B cell (primary cell): ENCODE measurements at regions not wholly inside any gene's neighbourhood (a gene's known extent, or its start where the extent isn't known, plus 50 kb on each side); places are given as distances from the start of the nearest gene placed in this dataset.

Experiments
- ATAC-seq: fragments of 200-7000 bp; cut with Tn5 transposase; one replicate; pipeline ENCODE4 v1.10.0; 2021; ENCODE audit warnings: low read depth, mild to moderate bottlenecking, moderate number of reproducible peaks, moderate library complexity
- CTCF ChIA-PET: fragments of 350-600 bp; sonication (Branson Sonifier 250); formaldehyde crosslinking; loops from one replicate; lab custom pipeline; 2021; ENCODE audit warnings: antibody characterized with exemption, inconsistent platforms; lab: Charles Lee
- POLR2A ChIA-PET: fragments of 350-600 bp; sonication (Branson Sonifier 250); formaldehyde crosslinking; loops from one replicate; lab custom pipeline; 2021; ENCODE audit warnings: antibody characterized with exemption; lab: Charles Lee
- DNase-seq: peaks from one replicate; pipeline ENCODE4 v3.0.0; 2013
- H2AFZ ChIP-seq: 2 replicates; pipeline ENCODE4 v1.6.1; 2012; ENCODE audit warnings: mild to moderate bottlenecking, low read depth, low read length; ENCODE audit not compliant: insufficient read depth, poor library complexity, severe bottlenecking
- H3K27ac ChIP-seq, 2 donors: 1 replicate in 1 of 2; 2 replicates in 1 of 2; pipeline ENCODE4 v1.5.1; 2012 to 2013; ENCODE audit warnings: low read length in 2 of 2, mild to moderate bottlenecking in 2 of 2, moderate library complexity in 1 of 2
- H3K27me3 ChIP-seq, 4 experiments: fragments of 200-600 bp in 1 of 4; sonication (generic) in 1 of 4; replicated peaks in 1 of 4; 1 replicate in 2 of 4; 2 replicates in 2 of 4; pipeline versions ENCODE4 v1.6.1 to v1.7.0; 2013 to 2016; ENCODE audit warnings: low read length in 3 of 4, mild to moderate bottlenecking in 2 of 4, mixed read lengths in 1 of 4, moderate library complexity in 1 of 4; ENCODE audit not compliant: insufficient read depth in 4 of 4, control insufficient read depth in 3 of 4; ENCODE audit errors: control extremely low read depth in 1 of 4
- H3K36me3 ChIP-seq, 2 experiments: replicated peaks in 1 of 2; 1 replicate in 1 of 2; 2 replicates in 1 of 2; pipeline versions ENCODE4 v1.6.1 to v1.7.1; 2013; ENCODE audit warnings: low read length in 1 of 2; ENCODE audit not compliant: insufficient read depth in 2 of 2, control insufficient read depth in 1 of 2; ENCODE audit errors: control extremely low read depth in 1 of 2, extremely low read depth in 1 of 2
- H3K4me1 ChIP-seq, 2 donors: fragments of 200-600 bp in 1 of 2; sonication (generic) in 1 of 2; 1 replicate in 1 of 2; 2 replicates in 1 of 2; pipeline versions ENCODE4 v1.5.1 to v1.6.1; 2013 to 2017; ENCODE audit warnings: low read length in 2 of 2; ENCODE audit not compliant: control insufficient read depth in 2 of 2, insufficient read depth in 2 of 2
- H3K4me2 ChIP-seq: replicated peaks from 2 replicates; pipeline ENCODE3; 2012; ENCODE audit warnings: mild to moderate bottlenecking, low read depth, low read length; ENCODE audit not compliant: poor library complexity, severe bottlenecking
- H3K4me3 ChIP-seq, 5 experiments: fragments of 200-600 bp in 1 of 5; sonication (generic) in 1 of 5; 1 replicate in 3 of 5; 2 replicates in 2 of 5; pipeline versions ENCODE4 v1.5.1 to v1.7.0; 2011 to 2016; ENCODE audit warnings: low read length in 4 of 5, mild to moderate bottlenecking in 4 of 5, low read depth in 2 of 5, control low read depth in 1 of 5, moderate library complexity in 1 of 5; ENCODE audit not compliant: insufficient read depth in 1 of 5; ENCODE audit errors: control extremely low read depth in 1 of 5, extremely low read depth in 1 of 5
- H3K79me2 ChIP-seq: fragments of 200-600 bp; sonication (generic); one replicate; pipeline ENCODE4 v1.6.0; 2016; ENCODE audit warnings: low read length; ENCODE audit not compliant: control insufficient read depth, insufficient read depth
- H3K9ac ChIP-seq: fragments of 200-600 bp; sonication (generic); 2 replicates; pipeline ENCODE4 v1.6.1; 2017; ENCODE audit warnings: mild to moderate bottlenecking, low read length, moderate library complexity
- H3K9me3 ChIP-seq, 3 donors: one replicate each; pipeline versions ENCODE4 v1.6.1 to v1.7.1; 2013; ENCODE audit warnings: low read length in 2 of 3; ENCODE audit not compliant: control insufficient read depth in 2 of 3, insufficient read depth in 1 of 3; ENCODE audit errors: control extremely low read depth in 1 of 3
- H4K20me1 ChIP-seq: 2 replicates; pipeline ENCODE4 v1.6.0; 2012; ENCODE audit warnings: mild to moderate bottlenecking, low read length; ENCODE audit not compliant: insufficient read depth, control insufficient read depth, poor library complexity, severe bottlenecking
- H3K27ac Mint-ChIP-seq: one replicate; pipeline ENCODE4 v1.8.0; 2021; ENCODE audit warnings: mixed read lengths
- H3K27me3 Mint-ChIP-seq: one replicate; pipeline ENCODE4 v1.8.0; 2021; ENCODE audit warnings: mixed read lengths
- H3K4me1 Mint-ChIP-seq: one replicate; pipeline ENCODE4 v1.8.0; 2021; ENCODE audit warnings: mixed read lengths
- H3K4me3 Mint-ChIP-seq: one replicate; pipeline ENCODE4 v1.8.0; 2021; ENCODE audit warnings: mixed read lengths
- H3K9me3 Mint-ChIP-seq: one replicate; pipeline ENCODE4 v1.8.0; 2022; ENCODE audit warnings: mixed read lengths; ENCODE audit not compliant: insufficient read depth
- CTCF ChIP-seq: fragments of 200-600 bp; IDR thresholded peaks from one replicate; pipeline ENCODE4 v1.8.0; 2022; ENCODE audit warnings: antibody characterized with exemption, mild to moderate bottlenecking
- EZH2 ChIP-seq: IDR thresholded peaks from 2 replicates; pipeline ENCODE4 v1.6.1; 2012; ENCODE audit warnings: borderline replicate concordance, low read depth, mild to moderate bottlenecking, moderate library complexity, low read length; ENCODE audit not compliant: insufficient read depth, poor library complexity, severe bottlenecking
- WGBS: methylation state at CpG from one replicate; pipeline ENCODE4 v1.1.5; 2013; ENCODE audit warnings: missing lambda C conversion rate; ENCODE audit not compliant: insufficient coverage; 5-methylcytosine and 5-hydroxymethylcytosine counted together
- intact Hi-C: fragments of 100-400 bp; cut with micrococcal nuclease; formaldehyde crosslinking; loops from one replicate; pipeline ENCODE4 v1.10.0; 2022

GRCh38 chr5:31066655-31067328 is 126.7 kb upstream of the CDH6 start:
- Mint-ChIP-seq H3K27ac (no peak overlapping the region), H3K9me3 (peaks cover 7% of the 10 kb centered on the region), H3K4me1 (no peaks in the 10 kb centered on the region), H3K4me3 (no peak overlapping the region), H3K27me3 (no peaks in the 10 kb centered on the region)
- Histone ChIP-seq H3K36me3 (no peaks in the 10 kb centered on the region), H3K4me2 (no peak overlapping the region), H3K27me3 (no peaks in the 10 kb centered on the region), H4K20me1 (no peaks in the 10 kb centered on the region), H3K79me2 (no peaks in the 10 kb centered on the region), H3K4me3 (no peak overlapping the region), H2AFZ (no peak overlapping the region), H3K4me1 (no peaks in the 10 kb centered on the region), H3K9me3 (no peaks in the 10 kb centered on the region), H3K27ac (no peak overlapping the region), H3K9ac (no peak overlapping the region)
- TF ChIP-seq CTCF, result no peak
- TF ChIP-seq EZH2, result no peak
- ATAC-seq (no peak), DNase-seq (no peak)
- CTCF ChIA-PET, result no interaction called here
- intact Hi-C loops, result no loop called here
- no CpG with 5 or more reads among the region's 5 CpGs for WGBS
- POLR2A ChIA-PET, result no interaction called here

GRCh38 chr5:31064215-31064614 is 129.3 kb upstream of the CDH6 start:
- H3K27me3 ChIP-seq, result no peaks in the 10 kb centered on the region
- no peaks in the 10 kb centered on the region for H3K79me2 ChIP-seq
- WGBS, result 22% methylated on average over 1 of the region's 3 CpGs
- no peak overlapping the region for H3K4me2 ChIP-seq
- H3K9me3 Mint-ChIP-seq, result peaks cover 7% of the 10 kb centered on the region
- POLR2A ChIA-PET, result no interaction called here
- H3K36me3 ChIP-seq, result no peaks in the 10 kb centered on the region
- DNase-seq (no peak), ATAC-seq (no peak)
- H3K27ac Mint-ChIP-seq, result no peak overlapping the region
- no peak overlapping the region for H3K27ac ChIP-seq
- no peaks in the 10 kb centered on the region for H3K4me1 Mint-ChIP-seq
- H3K4me3 Mint-ChIP-seq, result no peak overlapping the region
- H3K4me1 ChIP-seq, result no peaks in the 10 kb centered on the region
- CTCF ChIA-PET, result no interaction called here
- no peaks in the 10 kb centered on the region for H3K9me3 ChIP-seq
- no peaks in the 10 kb centered on the region for H4K20me1 ChIP-seq
- H3K27me3 Mint-ChIP-seq, result no peaks in the 10 kb centered on the region
- no peak overlapping the region for H3K9ac ChIP-seq
- no peak overlapping the region for H2AFZ ChIP-seq
- intact Hi-C loops, result no loop called here
- TF ChIP-seq CTCF, result no peak
- H3K4me3 ChIP-seq, result no peak overlapping the region
